T-helper 9 cell (primary cell): ENCODE measurements at regions not wholly inside any gene's neighbourhood (a gene's known extent, or its start where the extent isn't known, plus 50 kb on each side); places are given as distances from the start of the nearest gene placed in this dataset.
"Not testable (repeated sequence)": the region's sequence is repeated elsewhere in the genome, so short reads cannot be mapped to it uniquely, and the experiment has no call there.

Experiments
- DNase-seq: peaks from one replicate; pipeline ENCODE4 v3.0.0-alpha.2; 2020

- no peak for DNase-seq
Measured at GRCh38 chr4:81375745-81376144, 96.0 kb downstream of the RASGEF1B start.

DNA sequence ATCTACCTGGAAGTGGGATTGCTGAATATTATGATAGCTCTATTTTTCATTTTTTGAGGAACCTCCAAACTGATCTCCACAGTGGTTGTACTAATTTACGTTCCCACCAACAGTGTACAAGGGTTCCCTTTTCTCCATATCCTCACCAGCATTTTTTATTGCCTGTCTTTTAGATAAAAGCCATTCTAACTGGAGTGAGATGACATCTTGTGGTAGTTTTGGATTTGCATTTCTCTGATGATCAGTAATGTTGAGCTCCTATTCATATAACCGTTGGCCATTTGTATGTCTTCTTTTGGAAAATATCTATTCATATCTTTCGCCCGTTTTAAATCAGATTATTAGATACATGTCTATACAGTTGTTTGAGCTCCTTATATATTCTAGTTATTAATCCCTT is 101.8 kb downstream of the RASGEF1B start:
- DNase-seq, result no peak

DNA sequence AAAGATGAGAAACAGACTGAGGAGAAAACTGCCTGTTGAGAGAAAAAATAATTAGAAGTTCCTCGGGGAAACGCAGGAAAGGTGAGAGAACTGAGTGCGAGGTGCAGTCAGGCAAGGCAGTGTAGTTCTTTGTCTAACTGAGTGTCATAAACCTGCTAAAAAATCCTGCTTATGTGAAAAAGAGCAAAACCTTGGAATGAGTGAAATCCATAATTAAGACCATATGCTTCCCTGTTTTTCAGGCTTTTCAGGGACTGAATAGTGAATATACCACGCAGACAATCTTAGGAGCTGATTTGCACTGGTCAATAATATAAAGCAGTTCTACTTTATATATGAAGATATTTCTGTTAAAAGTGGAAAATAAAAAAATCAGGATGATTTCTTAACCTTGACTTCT is 104.9 kb downstream of the RASGEF1B start:
- no peak for DNase-seq

GRCh38 chr4:81360737-81361136 is 111.0 kb downstream of the RASGEF1B start:
- no peak for DNase-seq

GRCh38 chr4:81359207-81359606 is 112.5 kb downstream of the RASGEF1B start:
- no peak for DNase-seq

GRCh38 chr4:81358154-81358553 is 113.6 kb downstream of the RASGEF1B start:
- no peak for DNase-seq

GRCh38 chr4:81356621-81357020 is 115.1 kb downstream of the RASGEF1B start:
- no peak for DNase-seq

- DNase-seq, result no peak
Measured at GRCh38 chr4:81355136-81355535, 116.6 kb downstream of the RASGEF1B start.

- no peak for DNase-seq
Measured at GRCh38 chr4:81353861-81354260, 117.8 kb downstream of the RASGEF1B start.

DNA sequence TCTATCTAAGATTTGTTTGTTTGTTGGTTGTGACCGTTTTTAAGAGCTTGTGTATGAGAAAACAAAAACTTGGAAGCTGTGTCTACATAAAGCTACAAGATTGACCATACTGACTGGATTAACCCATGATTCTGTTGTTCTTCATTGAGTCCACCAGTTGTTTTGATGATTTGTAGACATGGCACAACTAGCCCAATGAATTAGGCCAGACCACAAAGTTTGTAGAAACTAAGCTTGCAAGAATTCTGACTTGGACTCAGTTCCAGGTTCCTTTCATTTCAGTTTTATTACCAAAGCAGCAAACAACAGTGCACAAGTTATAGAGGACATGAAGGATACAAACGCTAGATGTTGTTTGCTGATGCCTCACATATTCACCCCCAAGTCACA is 119.3 kb downstream of the RASGEF1B start:
- DNase-seq, result no peak

DNA sequence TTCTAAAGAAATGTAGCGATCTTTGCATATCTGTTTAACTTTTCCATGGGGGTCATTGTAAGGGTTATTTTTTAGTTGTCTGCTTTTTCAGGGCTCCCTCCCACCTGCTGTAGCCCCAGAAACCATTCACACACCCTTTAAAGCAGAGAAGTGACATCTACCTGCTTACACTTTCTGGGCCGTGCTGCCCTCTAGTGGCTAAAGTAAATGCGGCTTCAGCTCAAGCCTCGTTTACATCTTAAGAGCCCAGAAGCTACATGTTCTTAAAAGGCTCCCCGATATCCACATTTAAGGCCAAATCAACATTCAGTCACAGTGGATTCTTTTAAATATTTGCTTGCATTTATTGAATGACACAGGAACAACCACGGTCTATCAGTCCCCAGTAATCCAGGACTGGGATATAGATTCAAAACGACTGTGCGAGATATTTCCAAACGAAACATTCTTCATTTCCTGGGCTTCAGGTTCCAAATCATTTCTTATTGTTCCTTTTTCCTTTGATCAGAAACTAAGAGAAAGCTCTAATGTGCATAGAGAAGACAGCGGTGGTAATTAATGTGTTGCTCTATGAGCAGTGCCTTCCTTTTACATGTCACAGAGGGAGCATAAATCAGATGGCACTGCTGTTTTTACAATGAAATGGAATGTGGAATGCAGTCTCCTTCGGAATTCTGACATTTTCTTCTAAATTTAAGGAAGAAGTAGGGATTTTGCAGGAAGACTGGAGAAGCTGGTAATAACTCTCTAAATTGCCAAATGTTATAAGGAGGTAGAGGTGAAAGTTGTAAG is 119.9 kb downstream of the RASGEF1B start:
- peak; percentile 52 for DNase-seq

DNA sequence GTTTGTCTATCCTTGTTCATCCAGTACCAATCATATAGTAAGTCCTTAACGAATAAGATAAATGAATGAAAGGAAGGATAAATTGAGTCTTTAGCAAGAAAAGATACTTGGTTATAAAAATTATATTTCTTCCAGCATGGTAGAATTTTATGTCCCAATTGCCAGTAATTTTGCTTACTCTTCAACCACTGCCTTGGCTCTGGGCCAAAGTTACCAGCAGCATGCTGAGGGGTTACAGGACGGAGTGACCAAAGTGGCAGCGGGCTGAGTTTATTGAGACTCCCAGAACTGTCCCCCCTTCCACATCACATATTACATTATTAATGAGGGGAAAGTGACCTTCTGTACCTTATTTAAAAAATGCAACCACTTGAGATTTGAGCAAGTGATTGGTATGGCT is 121.7 kb downstream of the RASGEF1B start:
- DNase-seq, result no peak

- no peak for DNase-seq
Measured at GRCh38 chr4:81348778-81349094, 123.0 kb downstream of the RASGEF1B start.

GRCh38 chr4:81348086-81348777 is 123.5 kb downstream of the RASGEF1B start:
- no peak for DNase-seq

GRCh38 chr4:81346719-81347118 is 125.0 kb downstream of the RASGEF1B start:
- DNase-seq, result no peak

GRCh38 chr4:81343536-81343935 is 128.2 kb downstream of the RASGEF1B start:
- no peak for DNase-seq

DNA sequence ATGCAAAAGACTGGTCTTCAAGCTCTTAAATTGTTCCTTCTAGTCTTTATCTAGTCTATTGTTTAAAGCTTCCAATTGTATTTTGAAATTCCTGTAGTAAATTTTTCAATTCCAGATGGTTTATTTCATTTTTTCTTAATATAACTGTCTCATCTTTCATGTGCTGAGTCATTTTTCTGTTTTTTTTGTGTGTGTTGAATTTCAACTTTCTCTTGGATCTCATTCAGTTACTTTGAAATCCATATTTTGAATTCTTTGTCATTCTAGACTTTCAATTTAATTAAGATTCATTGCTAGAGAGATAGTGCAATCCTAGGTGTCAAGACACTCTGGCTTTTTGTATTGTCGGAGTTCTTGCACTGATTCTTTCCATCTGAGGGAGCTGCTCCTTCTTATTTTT is 128.0 kb upstream of the PRKG2 start:
- DNase-seq, result no peak

DNA sequence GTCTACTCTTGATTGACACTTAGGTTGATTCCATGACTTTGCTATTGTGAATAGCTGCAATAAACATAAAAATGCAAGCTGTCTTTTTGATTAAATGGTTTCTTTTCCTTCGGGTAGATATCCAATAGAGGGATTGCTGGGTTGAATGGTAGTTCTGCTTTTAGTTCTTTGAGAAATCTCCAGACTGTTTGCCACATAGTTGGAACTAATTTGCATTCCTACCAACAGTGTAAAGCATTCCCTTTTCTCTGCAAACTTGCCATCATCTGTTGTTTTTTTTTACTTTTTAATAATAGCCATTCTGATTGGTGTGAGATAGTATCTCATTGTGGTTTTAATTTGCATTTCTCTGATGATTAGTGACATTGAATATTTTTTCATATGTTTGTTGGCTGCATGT is 122.2 kb upstream of the PRKG2 start:
- no peak for DNase-seq

DNA sequence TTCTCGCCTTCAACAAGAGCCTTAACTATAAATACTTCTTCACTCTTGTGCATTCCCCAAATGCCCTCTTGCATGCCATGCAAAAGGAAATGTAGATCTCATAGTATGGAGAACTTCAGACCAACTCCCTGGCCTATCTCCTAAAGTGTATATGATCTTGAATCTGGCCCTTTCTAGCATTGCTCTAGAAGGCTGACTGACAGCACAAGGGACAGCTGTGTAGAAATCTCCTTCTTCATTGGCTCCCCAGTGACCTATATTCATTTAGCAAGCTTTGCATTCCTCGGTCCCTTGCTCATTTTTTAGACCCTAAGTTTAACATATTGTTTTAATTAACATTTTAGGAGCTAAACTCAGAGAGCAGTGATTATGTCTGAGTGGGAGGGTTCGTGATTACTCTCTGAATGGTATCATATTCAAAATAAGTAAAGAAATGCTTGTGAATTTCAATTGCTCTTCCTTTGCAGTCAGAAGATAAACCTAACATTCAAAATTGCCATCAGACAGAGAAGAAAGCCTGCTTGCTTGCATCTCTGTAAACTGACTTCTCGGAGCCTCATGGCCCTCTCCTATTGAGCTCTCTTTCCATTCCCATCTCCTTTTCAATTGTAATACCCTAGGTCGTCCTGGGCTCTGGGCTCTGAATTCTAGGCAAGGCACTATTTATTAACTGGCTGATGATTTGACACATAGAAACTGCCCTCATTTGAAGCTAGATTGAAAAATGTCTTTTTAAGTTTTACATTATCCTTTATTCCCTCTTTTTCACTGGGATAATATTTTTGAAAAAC is 120.3 kb upstream of the PRKG2 start:
- DNase-seq, result no peak

GRCh38 chr4:81330018-81330417 is 115.0 kb upstream of the PRKG2 start:
- DNase-seq, result no peak

DNA sequence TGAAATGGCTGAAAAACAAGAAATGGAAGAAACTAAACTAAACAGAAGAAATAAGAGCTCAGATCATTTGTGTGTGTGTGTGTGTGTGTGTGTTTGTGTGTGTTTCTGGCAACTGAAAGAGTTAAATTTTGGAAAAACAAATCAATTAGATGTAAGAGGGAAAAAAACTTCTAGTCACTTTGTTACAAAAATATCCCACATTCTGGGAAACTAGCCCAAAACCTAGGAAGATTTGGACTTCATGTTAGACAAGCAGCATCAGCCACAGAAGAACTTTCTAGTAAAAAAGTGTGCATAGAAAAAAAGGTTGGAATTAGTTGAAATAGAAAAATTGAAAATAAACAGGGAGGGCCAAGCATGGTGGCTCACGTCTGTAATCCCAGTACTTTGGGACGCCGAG is 111.6 kb upstream of the PRKG2 start:
- DNase-seq, result no peak

DNA sequence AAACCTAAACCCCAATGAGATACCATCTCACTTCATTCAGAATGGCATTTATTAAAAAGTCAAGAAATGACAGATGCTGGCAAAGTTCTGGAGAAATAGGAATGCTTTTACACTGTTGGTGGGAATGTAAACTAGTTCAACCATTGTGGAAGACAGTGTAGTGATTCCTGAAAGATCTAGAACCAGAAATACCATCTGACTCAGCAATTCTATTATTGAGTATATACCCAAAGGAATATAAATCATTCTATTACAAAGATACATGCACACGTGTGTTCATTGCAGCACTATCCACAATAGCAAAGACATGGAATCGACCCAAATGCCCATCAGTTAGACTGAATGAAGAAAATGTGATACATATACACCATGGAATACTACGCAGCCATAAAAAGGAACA is 109.6 kb upstream of the PRKG2 start:
- not testable (repeated sequence) for DNase-seq

- DNase-seq, result no peak
Measured at GRCh38 chr4:81319657-81320056, 104.6 kb upstream of the PRKG2 start.

- no peak for DNase-seq
Measured at GRCh38 chr4:81314897-81315470, 100.0 kb upstream of the PRKG2 start.
